ENCODE measurements at regions not wholly inside any gene's neighbourhood (a gene's known extent, or its start where the extent isn't known, plus 50 kb on each side); places are given as distances from the start of the nearest gene placed in this dataset.

DNA sequence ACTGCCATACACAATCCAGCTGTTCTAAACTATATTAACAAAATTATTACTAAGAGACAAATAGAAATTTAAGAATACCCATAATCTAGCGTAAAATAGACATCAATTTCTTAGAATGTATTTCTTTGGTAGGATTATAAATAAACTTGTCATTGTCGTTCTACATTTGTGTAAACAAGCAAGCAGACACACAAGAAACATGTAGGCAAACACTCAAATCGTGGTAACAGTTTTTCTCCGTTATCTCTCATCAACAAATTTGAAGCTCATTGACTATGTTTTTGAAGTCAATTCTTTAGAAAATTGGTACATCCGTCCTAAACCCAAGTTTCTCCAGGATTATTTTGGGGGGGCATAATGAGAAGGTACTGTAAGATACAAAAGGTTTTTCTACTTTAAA lies 832.2 kb downstream of the DTWD2 start:
- intact Hi-C loops (cut with micrococcal nuclease): no loop called here
- H3K36me3 Mint-ChIP-seq (ENCODE audit: low read depth): no peaks in the 10 kb centered on the region
- H3K9me3 Mint-ChIP-seq: peaks cover 5% of the 10 kb centered on the region
- H3K27me3 Mint-ChIP-seq: no peaks in the 10 kb centered on the region
- no peak overlapping the region for H3K27ac Mint-ChIP-seq
- DNase-seq (no peak), ATAC-seq (ENCODE audit: low read depth) (no peak)
- no peak overlapping the region for H3K4me3 Mint-ChIP-seq
- CTCF ChIA-PET: no interaction called here
- no peak for TF ChIP-seq CTCF (IDR thresholded peaks at IDR 0.05)
- no peaks in the 10 kb centered on the region for H3K4me1 Mint-ChIP-seq
- POLR2A ChIA-PET: no interaction called here

DNA sequence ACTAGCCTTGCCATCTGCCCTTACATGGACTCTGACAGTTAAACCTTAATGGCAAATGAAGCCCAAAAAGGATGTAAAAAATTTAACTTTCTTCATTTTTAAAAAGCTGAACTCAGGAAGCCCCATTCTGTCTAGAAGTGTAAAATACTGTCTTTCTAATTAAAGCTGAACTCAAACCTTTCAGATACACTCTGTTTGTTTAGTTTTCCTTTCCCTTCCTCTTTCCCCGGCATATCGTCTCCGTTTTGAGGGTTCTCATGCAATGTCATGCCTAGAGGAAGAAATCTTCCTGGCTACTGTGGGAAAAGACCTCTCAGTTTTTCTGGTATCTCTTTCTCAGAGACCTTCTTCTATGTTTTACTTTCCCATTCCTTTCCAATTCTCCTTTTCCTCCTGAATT lies 841.5 kb downstream of the DTWD2 start:
- intact Hi-C loops (cut with micrococcal nuclease): no loop called here
- CTCF ChIA-PET: no interaction called here
- H3K4me1 Mint-ChIP-seq: no peaks in the 10 kb centered on the region
- H3K27me3 Mint-ChIP-seq: no peaks in the 10 kb centered on the region
- TF ChIP-seq CTCF (IDR thresholded peaks at IDR 0.05): no peak
- H3K9me3 Mint-ChIP-seq: peaks cover 6% of the 10 kb centered on the region
- no peak for ATAC-seq (ENCODE audit: low read depth)
- H3K36me3 Mint-ChIP-seq (ENCODE audit: low read depth): no peaks in the 10 kb centered on the region
- POLR2A ChIA-PET: no interaction called here
- no peak overlapping the region for H3K4me3 Mint-ChIP-seq
- DNase-seq: no peak
- H3K27ac Mint-ChIP-seq: no peak overlapping the region

DNA sequence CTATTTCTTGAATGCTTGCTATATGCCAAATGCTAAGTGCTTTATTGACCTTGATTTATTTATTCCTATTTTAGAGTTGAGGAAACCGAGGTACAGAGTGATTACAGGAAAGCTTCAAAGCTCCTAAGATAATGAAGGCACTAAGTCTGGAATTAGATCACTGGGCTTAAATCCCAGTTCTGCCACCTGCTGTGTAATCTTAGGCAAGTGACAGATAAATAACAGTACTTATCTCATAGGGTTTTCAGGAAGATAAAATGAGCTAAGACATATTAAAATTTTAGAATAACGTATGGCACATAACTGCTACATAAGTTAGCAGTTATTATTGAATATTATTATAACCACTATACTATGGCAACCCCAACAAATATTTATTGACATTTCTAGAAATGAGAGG lies 843.8 kb downstream of the DTWD2 start:
- Mint-ChIP-seq H3K27me3 (no peaks in the 10 kb centered on the region), H3K4me3 (no peak overlapping the region), H3K27ac (no peak overlapping the region), H3K9me3 (peaks cover 2% of the 10 kb centered on the region), H3K36me3 (ENCODE audit: low read depth) (no peaks in the 10 kb centered on the region), H3K4me1 (no peaks in the 10 kb centered on the region)
- ChIA-PET CTCF (no interaction called here), POLR2A (no interaction called here)
- TF ChIP-seq CTCF (IDR thresholded peaks at IDR 0.05): no peak
- DNase-seq (no peak), ATAC-seq (ENCODE audit: low read depth) (no peak)
- intact Hi-C loops (cut with micrococcal nuclease): no loop called here

- ChIA-PET POLR2A (no interaction called here), CTCF (no interaction called here)
- no peak for DNase-seq
- H3K36me3 Mint-ChIP-seq (ENCODE audit: low read depth): no peaks in the 10 kb centered on the region
- no peaks in the 10 kb centered on the region for H3K27me3 Mint-ChIP-seq
- H3K27ac Mint-ChIP-seq: no peak overlapping the region
- H3K4me3 Mint-ChIP-seq: no peak overlapping the region
- H3K4me1 Mint-ChIP-seq: no peaks in the 10 kb centered on the region
- intact Hi-C loops (cut with micrococcal nuclease): no loop called here
- ATAC-seq (ENCODE audit: low read depth): no peak
- no peaks in the 10 kb centered on the region for H3K9me3 Mint-ChIP-seq
- no peak for TF ChIP-seq CTCF (IDR thresholded peaks at IDR 0.05)
Measured at GRCh38 chr5:118139361-118139760, 849.0 kb downstream of the DTWD2 start.

DNA sequence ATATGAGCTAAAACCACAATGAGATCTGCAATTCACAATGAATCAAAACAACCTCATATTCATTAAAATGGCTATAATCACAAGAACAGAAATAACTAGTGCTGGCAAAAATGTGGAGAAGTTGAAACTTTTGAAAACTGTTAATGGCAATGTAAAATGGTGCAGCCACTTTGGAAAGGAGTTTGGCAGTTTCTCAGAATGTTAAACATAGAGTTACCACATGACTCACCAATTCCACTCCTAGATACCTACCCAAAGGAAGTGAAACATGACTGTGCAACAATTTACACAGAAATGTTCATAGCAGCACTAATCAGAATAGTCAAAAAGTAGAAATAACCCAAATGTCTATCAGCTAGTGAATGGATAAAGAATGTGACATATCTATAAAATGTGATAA lies 862.2 kb downstream of the DTWD2 start:
- ChIA-PET CTCF (no interaction called here), POLR2A (no interaction called here)
- H3K27me3 Mint-ChIP-seq: no peaks in the 10 kb centered on the region
- no peak for DNase-seq
- no peaks in the 10 kb centered on the region for H3K4me1 Mint-ChIP-seq
- TF ChIP-seq CTCF (IDR thresholded peaks at IDR 0.05): no peak
- no peak overlapping the region for H3K4me3 Mint-ChIP-seq
- H3K27ac Mint-ChIP-seq: no peak overlapping the region
- H3K36me3 Mint-ChIP-seq (ENCODE audit: low read depth): no peaks in the 10 kb centered on the region
- ATAC-seq (ENCODE audit: low read depth): no peak
- intact Hi-C loops (cut with micrococcal nuclease): no loop called here
- H3K9me3 Mint-ChIP-seq: peaks cover 5% of the 10 kb centered on the region

All from activated B cell treated with CpG ODN at 0.5 μM for 24 hours (primary cell).